ENCODE measurements at regions not wholly inside any gene's neighbourhood (a gene's known extent, or its start where the extent isn't known, plus 50 kb on each side); places are given as distances from the start of the nearest gene placed in this dataset.
A peak's percentile ranks its signal among the peaks of the same experiment; 100 is the strongest.
"Not testable (repeated sequence)": the region's sequence is repeated elsewhere in the genome, so short reads cannot be mapped to it uniquely, and the experiment has no call there.

GRCh38 chr2:195561116-195561921 is 95.7 kb upstream of the SLC39A10 start:
- H3K9me3 Mint-ChIP-seq, result peaks cover 5 to 14% of the 10 kb centered on the region in 2 donors
- peak; percentile 72 to 75 for ATAC-seq (replicated peaks)
- H3K36me3 Mint-ChIP-seq, result peaks cover 5 to 8% of the 10 kb centered on the region in 2 donors
- peak overlapping the region; percentile 97 for H3K27ac Mint-ChIP-seq
- no peaks in the 10 kb centered on the region for H3K27me3 Mint-ChIP-seq
- H3K4me3 Mint-ChIP-seq, result peak overlapping the region; percentile 75 to 80
- peaks cover 30 to 42% of the 10 kb centered on the region in 2 donors for H3K4me1 Mint-ChIP-seq
- no peak for DNase-seq

- Mint-ChIP-seq H3K4me3 (peak overlapping the region in 1 of 2 donors; percentile 75), H3K9me3 (peaks cover 5 to 14% of the 10 kb centered on the region in 2 donors), H3K27ac (peak overlapping the region; percentile 97), H3K4me1 (peaks cover 30 to 42% of the 10 kb centered on the region in 2 donors), H3K36me3 (peaks cover 5 to 8% of the 10 kb centered on the region in 2 donors), H3K27me3 (no peaks in the 10 kb centered on the region)
- no peak for DNase-seq
- no peak for ATAC-seq (replicated peaks)
These were observed 96.7 kb upstream of the SLC39A10 start for GRCh38 chr2:195560209-195560895.

- Mint-ChIP-seq H3K4me1 (peaks cover 30 to 42% of the 10 kb centered on the region in 2 donors), H3K9me3 (peaks cover 5 to 14% of the 10 kb centered on the region in 2 donors), H3K36me3 (peaks cover 5 to 8% of the 10 kb centered on the region in 2 donors), H3K27ac (peak overlapping the region; percentile 94), H3K27me3 (no peaks in the 10 kb centered on the region), H3K4me3 (peak overlapping the region; percentile 21 to 38)
- ATAC-seq (replicated peaks) (peak; percentile 88 to 93), DNase-seq (peak; percentile 58)
These were observed 97.6 kb upstream of the SLC39A10 start for GRCh38 chr2:195559431-195559914.

- peaks cover 1 to 10% of the 10 kb centered on the region in 2 donors for H3K9me3 Mint-ChIP-seq
- H3K4me1 Mint-ChIP-seq, result peaks cover 24 to 39% of the 10 kb centered on the region in 2 donors
- peaks cover 0 to 4% of the 10 kb centered on the region in 2 donors for H3K36me3 Mint-ChIP-seq
- H3K27ac Mint-ChIP-seq, result no peak overlapping the region
- no peak overlapping the region for H3K4me3 Mint-ChIP-seq
- ATAC-seq (replicated peaks) (no peak), DNase-seq (no peak)
- no peaks in the 10 kb centered on the region for H3K27me3 Mint-ChIP-seq
These were observed 101.1 kb upstream of the SLC39A10 start for GRCh38 chr2:195555971-195556370.

GRCh38 chr2:195552581-195552980 is 104.4 kb upstream of the SLC39A10 start:
- H3K9me3 Mint-ChIP-seq, result peaks cover 1 to 3% of the 10 kb centered on the region in 2 donors
- ATAC-seq (replicated peaks), result no peak
- H3K4me3 Mint-ChIP-seq, result peak overlapping the region; percentile 65 to 69
- H3K4me1 Mint-ChIP-seq, result peaks cover 6 to 12% of the 10 kb centered on the region in 2 donors
- no peak for DNase-seq
- H3K27me3 Mint-ChIP-seq, result no peaks in the 10 kb centered on the region
- H3K36me3 Mint-ChIP-seq, result peaks cover 4 to 5% of the 10 kb centered on the region in 2 donors
- peak overlapping the region; percentile 91 for H3K27ac Mint-ChIP-seq

- peaks cover 4 to 5% of the 10 kb centered on the region in 2 donors for H3K36me3 Mint-ChIP-seq
- DNase-seq, result no peak
- no peak overlapping the region for H3K27ac Mint-ChIP-seq
- H3K4me3 Mint-ChIP-seq, result no peak overlapping the region
- H3K27me3 Mint-ChIP-seq, result no peaks in the 10 kb centered on the region
- ATAC-seq (replicated peaks), result no peak
- H3K4me1 Mint-ChIP-seq, result peaks cover 8 to 16% of the 10 kb centered on the region in 2 donors
- peaks cover 1 to 3% of the 10 kb centered on the region in 2 donors for H3K9me3 Mint-ChIP-seq
These were observed 108.7 kb upstream of the SLC39A10 start for GRCh38 chr2:195548198-195548940.

GRCh38 chr2:195547268-195547840 is 109.7 kb upstream of the SLC39A10 start:
- not testable (repeated sequence) for H3K36me3 Mint-ChIP-seq; H3K27me3 Mint-ChIP-seq; H3K4me3 Mint-ChIP-seq; DNase-seq; ATAC-seq (replicated peaks); H3K27ac Mint-ChIP-seq; H3K9me3 Mint-ChIP-seq
- H3K4me1 Mint-ChIP-seq, result peaks cover 10 to 15% of the 10 kb centered on the region in 2 donors

- H3K4me1 Mint-ChIP-seq, result peaks cover 7 to 12% of the 10 kb centered on the region in 2 donors
- no peak overlapping the region for H3K27ac Mint-ChIP-seq
- H3K4me3 Mint-ChIP-seq, result no peak overlapping the region
- no peaks in the 10 kb centered on the region for H3K27me3 Mint-ChIP-seq
- H3K9me3 Mint-ChIP-seq, result peaks cover 0 to 1% of the 10 kb centered on the region in 2 donors
- H3K36me3 Mint-ChIP-seq, result peaks cover 0 to 7% of the 10 kb centered on the region in 2 donors
- ATAC-seq (replicated peaks) (no peak), DNase-seq (no peak)
These were observed 111.2 kb upstream of the SLC39A10 start for GRCh38 chr2:195545811-195546210.

- H3K4me3 Mint-ChIP-seq, result no peak overlapping the region
- peaks cover 8 to 14% of the 10 kb centered on the region in 2 donors for H3K4me1 Mint-ChIP-seq
- H3K36me3 Mint-ChIP-seq, result peaks cover 0 to 7% of the 10 kb centered on the region in 2 donors
- no peak overlapping the region for H3K27ac Mint-ChIP-seq
- peak; percentile 84 to 90 for ATAC-seq (replicated peaks)
- no peak for DNase-seq
- peaks cover under 1 to 1% of the 10 kb centered on the region in 2 donors for H3K9me3 Mint-ChIP-seq
- no peaks in the 10 kb centered on the region for H3K27me3 Mint-ChIP-seq
These were observed 112.8 kb upstream of the SLC39A10 start for GRCh38 chr2:195543902-195544894.

GRCh38 chr2:195543063-195543462 is 114.0 kb upstream of the SLC39A10 start:
- Mint-ChIP-seq H3K4me3 (no peak overlapping the region), H3K9me3 (peaks cover 4% of the 10 kb centered on the region in 2 donors), H3K27me3 (no peaks in the 10 kb centered on the region), H3K27ac (no peak overlapping the region), H3K36me3 (peaks cover 3% of the 10 kb centered on the region in 2 donors), H3K4me1 (peaks cover 13 to 25% of the 10 kb centered on the region in 2 donors)
- DNase-seq, result no peak
- ATAC-seq (replicated peaks), result peak; percentile 51 to 66

GRCh38 chr2:195542067-195542466 is 115.0 kb upstream of the SLC39A10 start:
- Mint-ChIP-seq H3K4me1 (peaks cover 13 to 26% of the 10 kb centered on the region in 2 donors), H3K36me3 (peaks cover 3% of the 10 kb centered on the region in 2 donors), H3K9me3 (peaks cover 4% of the 10 kb centered on the region in 2 donors), H3K27me3 (no peaks in the 10 kb centered on the region), H3K4me3 (no peak overlapping the region), H3K27ac (no peak overlapping the region)
- ATAC-seq (replicated peaks) (no peak), DNase-seq (no peak)

- peak; percentile 24 for ATAC-seq (replicated peaks)
- DNase-seq, result no peak
- peaks cover 27 to 55% of the 10 kb centered on the region in 2 donors for H3K4me1 Mint-ChIP-seq
- H3K27me3 Mint-ChIP-seq, result no peaks in the 10 kb centered on the region
- no peak overlapping the region for H3K27ac Mint-ChIP-seq
- H3K9me3 Mint-ChIP-seq, result peaks cover 4% of the 10 kb centered on the region in 2 donors
- no peak overlapping the region for H3K4me3 Mint-ChIP-seq
- peaks cover 3% of the 10 kb centered on the region in 2 donors for H3K36me3 Mint-ChIP-seq
These were observed 118.1 kb upstream of the SLC39A10 start for GRCh38 chr2:195538937-195539336.

GRCh38 chr2:195537811-195538210 is 119.2 kb upstream of the SLC39A10 start:
- H3K4me1 Mint-ChIP-seq, result peaks cover 28 to 52% of the 10 kb centered on the region in 2 donors
- H3K36me3 Mint-ChIP-seq, result peaks cover 1 to 3% of the 10 kb centered on the region in 2 donors
- no peaks in the 10 kb centered on the region for H3K27me3 Mint-ChIP-seq
- no peak overlapping the region for H3K4me3 Mint-ChIP-seq
- ATAC-seq (replicated peaks) (no peak), DNase-seq (no peak)
- H3K27ac Mint-ChIP-seq, result no peak overlapping the region
- peaks cover 4% of the 10 kb centered on the region in 2 donors for H3K9me3 Mint-ChIP-seq
